Esophagus muscularis mucosa (tissue), 3 donors: ENCODE measurements at regions not wholly inside any gene's neighbourhood (a gene's known extent, or its start where the extent isn't known, plus 50 kb on each side); places are given as distances from the start of the nearest gene placed in this dataset.

Source experiments
- CTCF ChIP-seq, 3 experiments: fragments of 200-600 bp in 2 of 3; fragments of 450-650 bp in 1 of 3; sonication (generic) in 2 of 3; IDR thresholded peaks; one replicate each; pipeline ENCODE4 v1.5.1; 2017 to 2019; ENCODE audit warnings: antibody characterized with exemption in 3 of 3, mild to moderate bottlenecking in 2 of 3, moderate library complexity in 1 of 3
- POLR2AphosphoS5 ChIP-seq, 2 donors: sonication (generic); formaldehyde crosslinking; IDR thresholded peaks; one replicate each; pipeline ENCODE4 v1.6.1; 2017; ENCODE audit warnings: antibody characterized with exemption in 2 of 2

DNA sequence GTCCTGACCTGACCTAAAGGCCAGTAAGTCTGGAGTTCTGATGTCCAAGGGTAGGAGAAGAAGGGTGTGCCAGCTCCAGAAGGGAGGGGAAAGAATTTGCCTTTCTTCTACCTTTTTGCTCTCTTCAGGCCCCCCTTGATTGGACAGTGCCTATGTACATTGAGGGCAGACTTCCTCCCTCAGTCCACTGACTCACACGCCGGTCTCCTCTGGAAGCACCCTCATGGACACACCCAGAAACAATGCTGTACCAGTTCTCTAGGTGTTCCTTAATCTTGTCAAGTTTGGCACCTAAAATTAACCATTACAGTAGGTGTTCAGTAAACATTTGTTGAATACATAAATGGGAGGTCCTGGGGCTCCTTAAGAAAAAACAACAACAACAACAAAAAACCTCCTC lies 51.0 kb upstream of the POU2F1 start:
- TF ChIP-seq CTCF (IDR thresholded peaks at IDR 0.05): no peak
- no peak for TF ChIP-seq POLR2AphosphoS5 (IDR thresholded peaks at IDR 0.05)
